Keratinocyte (primary cell): ENCODE measurements at regions not wholly inside any gene's neighbourhood (a gene's known extent, or its start where the extent isn't known, plus 50 kb on each side); places are given as distances from the start of the nearest gene placed in this dataset.

Experiments used
- CTCF ChIP-seq, 3 experiments: IDR thresholded peaks in 1 of 3; conservative IDR thresholded peaks in 1 of 3; optimal IDR thresholded peaks in 1 of 3; 2 replicates in 2 of 3; 3 replicates in 1 of 3; pipeline versions ENCODE3 to v1.5.1; 2011; ENCODE audit warnings: low read length in 3 of 3, mild to moderate bottlenecking in 3 of 3, moderate library complexity in 2 of 3, control low read depth in 1 of 3, inconsistent platforms in 1 of 3; ENCODE audit not compliant: insufficient read depth in 2 of 3; ENCODE audit errors: extremely low read depth in 1 of 3
- EZH2 ChIP-seq: IDR thresholded peaks from one replicate; pipeline ENCODE4 v1.6.1; 2012; ENCODE audit warnings: inconsistent platforms, mild to moderate bottlenecking, low read length, moderate library complexity

- TF ChIP-seq CTCF (optimal IDR thresholded peaks at IDR 0.05 in 1 of 3, IDR thresholded peaks at IDR 0.05 in 1 of 3, conservative IDR thresholded peaks at IDR 0.05 in 1 of 3; ENCODE audit: extremely low read depth in 1 of 3, insufficient read depth in 2 of 3, low read length in 3 of 3) (no peak), EZH2 (no peak)
Observed at GRCh38 chrX:94908171-94908570, 1234.2 kb downstream of the FAM133A start.
